HepG2 (cell line): ENCODE measurements at regions not wholly inside any gene's neighbourhood (a gene's known extent, or its start where the extent isn't known, plus 50 kb on each side); places are given as distances from the start of the nearest gene placed in this dataset.

Experiments
- ATAC-seq: fragments of 200-7000 bp; cut with Tn5 transposase; 3 replicates; pipeline ENCODE4 v1.9.1; 2020; ENCODE audit warnings: mild to moderate bottlenecking, moderate library complexity
- BruUV-seq: library from RNA; stranded (reverse); fragments of 400-500 nt; replicated peaks from 2 replicates; lab custom pipeline; 2021; lab: Mats Ljungman, UMichigan
- CTCF ChIA-PET: fragments of 300-600 bp; formaldehyde crosslinking; extraction: SDS; loops from one replicate; lab custom pipeline; 2021; ENCODE audit warnings: low total read pairs, inconsistent platforms, low intra/inter-chr PET ratio; lab: Yijun Ruan, JAX
- POLR2A ChIA-PET: fragments of 350-600 bp; sonication (Branson Sonifier 250); formaldehyde crosslinking; loops from one replicate; lab custom pipeline; 2020; ENCODE audit warnings: antibody characterized with exemption, inconsistent platforms; lab: Yijun Ruan, JAX
- DNase-seq: peaks from one replicate; pipeline ENCODE4 v3.0.0-alpha.2; 2015; ENCODE audit warnings: low spot score
- FAIRE-seq: peaks from 3 replicates; lab custom pipeline; 2011; peaks lifted over from hg19 to GRCh38; lab: Jason Lieb, UNC
- H2AFZ ChIP-seq: one replicate; pipeline ENCODE4 v1.6.1; 2011; ENCODE audit warnings: low read length, inconsistent platforms
- H3K27ac ChIP-seq: fragments of 300-600 bp; 3 replicates; pipeline ENCODE4 v1.8.0; 2011; ENCODE audit warnings: mixed run types, mild to moderate bottlenecking, mixed read lengths, low read length, inconsistent platforms; ENCODE audit not compliant: insufficient read depth; ENCODE audit errors: extremely low read length
- H3K27me3 ChIP-seq, 2 experiments: fragments of 200-600 bp in 1 of 2; 2 replicates in 1 of 2; 3 replicates in 1 of 2; pipeline versions ENCODE4 v1.6.0 to v1.8.0; 2011; ENCODE audit warnings: low read length in 2 of 2, mild to moderate bottlenecking in 2 of 2, moderate library complexity in 2 of 2, inconsistent platforms in 1 of 2; ENCODE audit not compliant: insufficient read depth in 2 of 2, control insufficient read depth in 1 of 2
- H3K36me3 ChIP-seq, 2 experiments: fragments of 200-600 bp in 1 of 2; replicated peaks in 1 of 2; 2 replicates in 1 of 2; 3 replicates in 1 of 2; pipeline versions ENCODE4 v1.5.1 to v1.8.0; 2011; ENCODE audit warnings: low read length in 2 of 2, inconsistent platforms in 1 of 2; ENCODE audit not compliant: insufficient read depth in 2 of 2, control insufficient read depth in 1 of 2
- H3K4me1 ChIP-seq: 2 replicates; pipeline ENCODE4 v1.5.1; 2012; ENCODE audit warnings: low read length, inconsistent platforms; ENCODE audit not compliant: insufficient read depth
- H3K4me2 ChIP-seq: 2 replicates; pipeline ENCODE4 v1.6.0; 2011; ENCODE audit warnings: low read depth, low read length, inconsistent platforms
- H3K4me3 ChIP-seq, 3 experiments: fragments of 200-600 bp in 1 of 3; sonication (generic), shearing (Covaris generic) in 1 of 3; replicated peaks in 1 of 3; 2 replicates each; pipeline ENCODE4 v1.5.1; 2011 to 2016; ENCODE audit warnings: low read length in 3 of 3, inconsistent platforms in 2 of 3, low read depth in 2 of 3, mild to moderate bottlenecking in 2 of 3, control low read depth in 1 of 3, mixed read lengths in 1 of 3; ENCODE audit not compliant: insufficient read depth in 1 of 3
- H3K79me2 ChIP-seq: one replicate; pipeline ENCODE4 v1.6.1; 2011; ENCODE audit warnings: low read length, inconsistent platforms; ENCODE audit not compliant: insufficient read depth
- H3K9ac ChIP-seq: 2 replicates; pipeline ENCODE4 v1.6.0; 2011; ENCODE audit warnings: mild to moderate bottlenecking, low read depth, low read length, inconsistent platforms; ENCODE audit not compliant: insufficient read depth
- H3K9me3 ChIP-seq: 2 replicates; pipeline ENCODE4 v1.5.1; 2012; ENCODE audit warnings: mild to moderate bottlenecking, low read length
- H4K20me1 ChIP-seq: 2 replicates; pipeline ENCODE4 v1.6.0; 2011; ENCODE audit warnings: inconsistent platforms, mild to moderate bottlenecking, low read length, moderate library complexity; ENCODE audit not compliant: insufficient read depth
- BATF2 ChIP-seq: sonication (generic); formaldehyde crosslinking; IDR thresholded peaks from 2 replicates; pipeline ENCODE4 v1.8.0; 2022; ENCODE audit warnings: mild to moderate bottlenecking, missing genetic modification reagents, moderate library complexity
- DR1 ChIP-seq: sonication (generic); formaldehyde crosslinking; IDR thresholded peaks from 2 replicates; pipeline ENCODE4 v1.8.0; 2021; ENCODE audit warnings: mild to moderate bottlenecking, missing genetic modification reagents, inconsistent platforms
- ETV6 ChIP-seq: sonication (generic); formaldehyde crosslinking; conservative IDR thresholded peaks from 2 replicates; pipeline ENCODE4 v1.4.0; 2020; ENCODE audit warnings: missing genetic modification reagents
- FOXM1 ChIP-seq: sonication (generic); formaldehyde crosslinking; IDR thresholded peaks from 2 replicates; pipeline ENCODE4 v1.5.0; 2020; ENCODE audit warnings: missing genetic modification reagents
- KAT2B ChIP-seq: fragments of 150-350 bp; IDR thresholded peaks from 2 replicates; pipeline ENCODE4 v1.6.1; 2014; ENCODE audit warnings: low read depth, low read length, borderline replicate concordance
- KLF12 ChIP-seq: sonication (generic); formaldehyde crosslinking; IDR thresholded peaks from 2 replicates; pipeline ENCODE4 v1.4.0; 2020; ENCODE audit warnings: missing genetic modification reagents, borderline replicate concordance
- MAFK ChIP-seq, 2 experiments: IDR thresholded peaks in 1 of 2; conservative IDR thresholded peaks in 1 of 2; 2 replicates each; pipeline ENCODE4 v1.6.1; 2011; ENCODE audit warnings: improper control_type of control experiment in 2 of 2, low read length in 2 of 2
- REL ChIP-seq: sonication (generic); formaldehyde crosslinking; conservative IDR thresholded peaks from 2 replicates; pipeline ENCODE4 v1.8.0; 2022; ENCODE audit warnings: mild to moderate bottlenecking, missing genetic modification reagents, moderate library complexity
- ZNF142 ChIP-seq: sonication (generic); formaldehyde crosslinking; IDR thresholded peaks from 2 replicates; pipeline ENCODE4 v1.4.0; 2020; ENCODE audit warnings: missing genetic modification reagents
- ZNF17 ChIP-seq: sonication (generic); formaldehyde crosslinking; IDR thresholded peaks from 2 replicates; pipeline ENCODE4 v1.5.0; 2020; ENCODE audit warnings: mild to moderate bottlenecking, missing genetic modification reagents
- WGBS: methylation state at CpG from one replicate; pipeline ENCODE4 v1.1.6; 2017; ENCODE audit warnings: low lambda C conversion rate; 5-methylcytosine and 5-hydroxymethylcytosine counted together
- in situ Hi-C: cut with HindIII; loops from 2 replicates; pipeline ENCODE4 v1.10.0; 2017; ENCODE audit warnings: low pct_unique_long_range_greater_than_20kb; ENCODE audit not compliant: extremely low pct_ligation_motif_present
- intact Hi-C: fragments of 100-400 bp; cut with micrococcal nuclease; formaldehyde crosslinking; loops from one replicate; pipeline ENCODE4 v1.10.0; 2022; ENCODE audit not compliant: unreplicated experiment
- TF ChIP-seq, protein P1 (sequence below): sonication (generic); formaldehyde crosslinking; IDR thresholded peaks from 2 replicates; pipeline ENCODE4 v1.5.0; 2020; ENCODE audit warnings: mild to moderate bottlenecking, missing genetic modification reagents, moderate library complexity

DNA sequence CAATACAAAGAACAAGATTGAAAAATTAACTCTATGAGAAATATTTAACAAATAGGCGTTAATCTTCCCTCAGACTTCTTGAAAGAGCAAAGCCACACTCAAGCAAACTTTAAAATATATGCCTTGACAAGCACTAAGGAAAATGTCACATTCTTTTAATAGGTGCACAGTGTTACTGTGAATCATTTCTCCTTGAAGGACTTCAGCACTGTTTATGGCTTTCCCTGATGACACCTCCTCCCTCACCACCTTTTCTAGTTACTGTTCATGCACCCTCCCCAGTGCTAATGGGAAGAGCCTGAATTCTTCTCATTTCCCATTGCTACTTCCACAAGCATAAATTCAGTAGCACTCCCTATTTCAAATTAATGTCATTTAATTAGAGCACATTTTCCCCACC lies 299.5 kb upstream of the RRP15 start:
- Histone ChIP-seq H3K27me3 (no peaks in the 10 kb centered on the region), H3K27ac (no peak overlapping the region), H3K4me3 (no peak overlapping the region), H3K79me2 (no peaks in the 10 kb centered on the region), H2AFZ (no peak overlapping the region), H3K4me1 (no peaks in the 10 kb centered on the region), H3K4me2 (no peak overlapping the region), H3K9me3 (no peaks in the 10 kb centered on the region), H4K20me1 (no peaks in the 10 kb centered on the region), H3K36me3 (no peaks in the 10 kb centered on the region), H3K9ac (no peak overlapping the region)
- BruUV-seq: no TSS peak
- ChIA-PET POLR2A (no interaction called here), CTCF (no interaction called here)
- intact Hi-C loops: no loop called here
- 0% methylated on average over 1 of the region's 1 CpG for WGBS
- DNase-seq (no peak), FAIRE-seq (no peak), ATAC-seq (no peak)
- TF ChIP-seq BATF2 (CRISPR knock-in tag) (no peak), KAT2B (no peak), REL (CRISPR knock-in tag) (no peak), ZNF142 (CRISPR knock-in tag) (no peak), KLF12 (CRISPR knock-in tag) (no peak), ZNF17 (no peak), ETV6 (CRISPR knock-in tag) (no peak), FOXM1 (CRISPR knock-in tag) (no peak), MAFK (conservative IDR thresholded peaks at IDR 0.05 in 1 of 2, IDR thresholded peaks at IDR 0.05 in 1 of 2; ENCODE audit: low read length in 2 of 2) (no peak), DR1 (CRISPR knock-in tag) (no peak)
- TF ChIP-seq, protein P1, sequence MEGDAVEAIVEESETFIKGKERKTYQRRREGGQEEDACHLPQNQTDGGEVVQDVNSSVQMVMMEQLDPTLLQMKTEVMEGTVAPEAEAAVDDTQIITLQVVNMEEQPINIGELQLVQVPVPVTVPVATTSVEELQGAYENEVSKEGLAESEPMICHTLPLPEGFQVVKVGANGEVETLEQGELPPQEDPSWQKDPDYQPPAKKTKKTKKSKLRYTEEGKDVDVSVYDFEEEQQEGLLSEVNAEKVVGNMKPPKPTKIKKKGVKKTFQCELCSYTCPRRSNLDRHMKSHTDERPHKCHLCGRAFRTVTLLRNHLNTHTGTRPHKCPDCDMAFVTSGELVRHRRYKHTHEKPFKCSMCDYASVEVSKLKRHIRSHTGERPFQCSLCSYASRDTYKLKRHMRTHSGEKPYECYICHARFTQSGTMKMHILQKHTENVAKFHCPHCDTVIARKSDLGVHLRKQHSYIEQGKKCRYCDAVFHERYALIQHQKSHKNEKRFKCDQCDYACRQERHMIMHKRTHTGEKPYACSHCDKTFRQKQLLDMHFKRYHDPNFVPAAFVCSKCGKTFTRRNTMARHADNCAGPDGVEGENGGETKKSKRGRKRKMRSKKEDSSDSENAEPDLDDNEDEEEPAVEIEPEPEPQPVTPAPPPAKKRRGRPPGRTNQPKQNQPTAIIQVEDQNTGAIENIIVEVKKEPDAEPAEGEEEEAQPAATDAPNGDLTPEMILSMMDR (CRISPR knock-in tag): no peak
- in situ Hi-C loops: no loop called here
